Caco-2 (cell line): ENCODE measurements at regions not wholly inside any gene's neighbourhood (a gene's known extent, or its start where the extent isn't known, plus 50 kb on each side); places are given as distances from the start of the nearest gene placed in this dataset.

ENCODE experiments used
- BruUV-seq: library from RNA; stranded (reverse); fragments of 400-500 nt; replicated peaks from 2 replicates; lab custom pipeline; 2021; lab: Mats Ljungman, UMichigan
- CTCF ChIA-PET: fragments of 300-600 bp; sonication (Branson Sonifier 250); formaldehyde crosslinking; loops from one replicate; lab custom pipeline; 2022; ENCODE audit warnings: antibody characterized with exemption; lab: Charles Lee
- POLR2A ChIA-PET: fragments of 300-600 bp; sonication (Branson Sonifier 250); formaldehyde crosslinking; loops from one replicate; lab custom pipeline; 2022; ENCODE audit warnings: antibody characterized with exemption; lab: Charles Lee
- DNase-seq, 2 experiments: peaks; one replicate each; pipeline versions ENCODE4 v3.0.0 to v3.0.0-alpha.2; 2020 to 2022
- H3K27me3 ChIP-seq: replicated peaks from 2 replicates; pipeline ENCODE4 v1.6.0; 2011; ENCODE audit warnings: low read length; ENCODE audit not compliant: control insufficient read depth, insufficient read depth
- H3K36me3 ChIP-seq: 2 replicates; pipeline ENCODE4 v1.5.1; 2011; ENCODE audit warnings: low read length; ENCODE audit not compliant: control insufficient read depth, insufficient read depth
- H3K4me1 ChIP-seq: fragments of 250-450 bp; sonication (Bioruptor Pico); 2 replicates; pipeline ENCODE4 v1.5.1; 2020; ENCODE audit warnings: mild to moderate bottlenecking
- H3K4me3 ChIP-seq: 2 replicates; pipeline ENCODE4 v1.5.1; 2011; ENCODE audit warnings: low read depth, mild to moderate bottlenecking, control low read depth, low read length
- H3K9me3 ChIP-seq: fragments of 250-450 bp; sonication (Bioruptor Pico); 2 replicates; pipeline ENCODE4 v1.5.1; 2020; ENCODE audit warnings: mild to moderate bottlenecking, moderate library complexity
- H3K27ac Mint-ChIP-seq: one replicate; pipeline ENCODE4 v1.8.0; 2022; ENCODE audit warnings: mixed read lengths; ENCODE audit not compliant: unreplicated experiment
- H3K27me3 Mint-ChIP-seq: one replicate; pipeline ENCODE4 v1.8.0; 2022; ENCODE audit warnings: mixed read lengths; ENCODE audit not compliant: insufficient read depth, unreplicated experiment
- H3K36me3 Mint-ChIP-seq: one replicate; pipeline ENCODE4 v1.8.0; 2022; ENCODE audit warnings: mild to moderate bottlenecking, mixed read lengths; ENCODE audit not compliant: insufficient read depth, unreplicated experiment
- H3K4me1 Mint-ChIP-seq: one replicate; pipeline ENCODE4 v1.8.0; 2022; ENCODE audit warnings: low read depth, mixed read lengths; ENCODE audit not compliant: unreplicated experiment
- H3K4me3 Mint-ChIP-seq: one replicate; pipeline ENCODE4 v1.8.0; 2022; ENCODE audit warnings: mild to moderate bottlenecking, moderate library complexity, mixed read lengths; ENCODE audit not compliant: unreplicated experiment
- H3K9me3 Mint-ChIP-seq: one replicate; pipeline ENCODE4 v1.8.0; 2022; ENCODE audit warnings: mixed read lengths; ENCODE audit not compliant: unreplicated experiment
- intact Hi-C: fragments of 100-400 bp; cut with micrococcal nuclease; formaldehyde crosslinking; loops from one replicate; pipeline ENCODE4 v1.10.0; 2022; ENCODE audit not compliant: unreplicated experiment
- TF ChIP-seq, protein P1 (sequence below), 2 experiments: fragments of 200-600 bp in 1 of 2; IDR thresholded peaks; 1 replicate in 1 of 2; 2 replicates in 1 of 2; pipeline versions ENCODE4 v1.5.1 to v1.8.0; 2011 to 2022; ENCODE audit warnings: antibody characterized with exemption in 1 of 2, control low read depth in 1 of 2, inconsistent platforms in 1 of 2, low read depth in 1 of 2, low read length in 1 of 2, mild to moderate bottlenecking in 1 of 2, moderate library complexity in 1 of 2; ENCODE audit not compliant: insufficient read depth in 1 of 2, severe bottlenecking in 1 of 2, unreplicated experiment in 1 of 2

GRCh38 chr17:71472809-71473789 lies 647.7 kb upstream of the SOX9 start:
- BruUV-seq = no TSS peak
- Histone ChIP-seq H3K36me3 (no peaks in the 10 kb centered on the region), H3K9me3 (no peaks in the 10 kb centered on the region), H3K4me1 (no peaks in the 10 kb centered on the region), H3K27me3 (no peaks in the 10 kb centered on the region), H3K4me3 (no peak overlapping the region)
- Mint-ChIP-seq H3K36me3 (no peaks in the 10 kb centered on the region), H3K4me1 (no peaks in the 10 kb centered on the region), H3K4me3 (no peak overlapping the region), H3K27ac (no peak overlapping the region), H3K27me3 (peaks cover 9% of the 10 kb centered on the region), H3K9me3 (no peaks in the 10 kb centered on the region)
- peak; percentile 43 to 57 for DNase-seq
- intact Hi-C loops = loop anchor here (1.0 to 10.0 kb wide), 3 partner anchors 292 to 1067 kb away; no protein-coding TSS in a partner anchor
- TF ChIP-seq, protein P1, sequence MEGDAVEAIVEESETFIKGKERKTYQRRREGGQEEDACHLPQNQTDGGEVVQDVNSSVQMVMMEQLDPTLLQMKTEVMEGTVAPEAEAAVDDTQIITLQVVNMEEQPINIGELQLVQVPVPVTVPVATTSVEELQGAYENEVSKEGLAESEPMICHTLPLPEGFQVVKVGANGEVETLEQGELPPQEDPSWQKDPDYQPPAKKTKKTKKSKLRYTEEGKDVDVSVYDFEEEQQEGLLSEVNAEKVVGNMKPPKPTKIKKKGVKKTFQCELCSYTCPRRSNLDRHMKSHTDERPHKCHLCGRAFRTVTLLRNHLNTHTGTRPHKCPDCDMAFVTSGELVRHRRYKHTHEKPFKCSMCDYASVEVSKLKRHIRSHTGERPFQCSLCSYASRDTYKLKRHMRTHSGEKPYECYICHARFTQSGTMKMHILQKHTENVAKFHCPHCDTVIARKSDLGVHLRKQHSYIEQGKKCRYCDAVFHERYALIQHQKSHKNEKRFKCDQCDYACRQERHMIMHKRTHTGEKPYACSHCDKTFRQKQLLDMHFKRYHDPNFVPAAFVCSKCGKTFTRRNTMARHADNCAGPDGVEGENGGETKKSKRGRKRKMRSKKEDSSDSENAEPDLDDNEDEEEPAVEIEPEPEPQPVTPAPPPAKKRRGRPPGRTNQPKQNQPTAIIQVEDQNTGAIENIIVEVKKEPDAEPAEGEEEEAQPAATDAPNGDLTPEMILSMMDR (IDR thresholded peaks at IDR 0.05; ENCODE audit: insufficient read depth in 1 of 2, low read depth in 1 of 2, low read length in 1 of 2, severe bottlenecking in 1 of 2, unreplicated experiment in 1 of 2) = peak; percentile 66 to 83
- POLR2A ChIA-PET = no interaction called here
- CTCF ChIA-PET = interaction anchor here (0.5 to 1.2 kb wide), 5 partner anchors 647 to 1253 kb away, joined by 3 to 9 read pairs (median 4); no protein-coding TSS in a partner anchor

DNA sequence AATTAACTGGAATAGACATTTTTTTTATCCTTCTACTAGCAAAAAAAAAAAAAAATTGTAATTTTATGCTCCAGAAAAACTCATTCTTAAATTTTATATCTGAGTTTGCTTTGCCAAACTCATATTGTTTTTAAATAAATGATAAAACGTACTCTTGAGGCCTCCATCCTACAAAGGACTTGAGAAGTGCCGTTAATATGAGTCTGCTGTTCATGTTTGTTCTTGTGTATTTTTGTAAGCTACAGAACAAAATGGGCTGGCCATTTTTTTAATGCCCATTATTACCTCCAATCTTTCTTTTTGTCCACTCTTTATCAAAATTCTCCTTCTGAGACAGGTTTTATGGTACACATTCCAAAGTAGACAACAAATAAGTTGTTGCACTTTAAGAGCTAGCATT lies 643.5 kb upstream of the SOX9 start:
- DNase-seq = no peak
- intact Hi-C loops = loop anchor here (10.0 kb wide), 1 partner anchor 287 kb away; no protein-coding TSS in a partner anchor
- ChIA-PET CTCF (no interaction called here), POLR2A (no interaction called here)
- Histone ChIP-seq H3K4me1 (no peaks in the 10 kb centered on the region), H3K36me3 (no peaks in the 10 kb centered on the region), H3K4me3 (no peak overlapping the region), H3K27me3 (no peaks in the 10 kb centered on the region), H3K9me3 (no peaks in the 10 kb centered on the region)
- H3K36me3 Mint-ChIP-seq = no peaks in the 10 kb centered on the region
- BruUV-seq = no TSS peak
- TF ChIP-seq, protein P1 (IDR thresholded peaks at IDR 0.05; ENCODE audit: insufficient read depth in 1 of 2, low read depth in 1 of 2, low read length in 1 of 2, severe bottlenecking in 1 of 2, unreplicated experiment in 1 of 2) = no peak
- H3K9me3 Mint-ChIP-seq = no peaks in the 10 kb centered on the region
- H3K27ac Mint-ChIP-seq = no peak overlapping the region
- H3K4me1 Mint-ChIP-seq = no peaks in the 10 kb centered on the region
- H3K4me3 Mint-ChIP-seq = no peak overlapping the region
- H3K27me3 Mint-ChIP-seq = peaks cover 10% of the 10 kb centered on the region

DNA sequence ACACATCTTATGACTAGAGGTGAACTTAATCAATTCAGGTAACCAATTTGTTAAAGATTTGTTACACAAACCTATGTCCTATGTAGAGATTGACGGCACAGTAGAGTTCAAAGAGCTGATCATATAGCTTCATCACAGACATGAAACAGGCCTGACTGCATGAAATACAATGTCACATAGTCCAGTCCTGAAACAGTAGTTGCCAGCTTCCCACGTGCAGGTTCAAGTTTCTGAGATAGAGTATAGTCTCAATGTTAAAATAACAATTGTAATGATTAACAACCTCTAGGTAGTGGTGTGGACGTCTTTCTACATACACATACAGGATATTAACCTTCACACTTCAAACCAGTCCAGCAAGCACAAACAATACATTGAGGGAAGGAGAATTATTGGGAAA lies 640.7 kb upstream of the SOX9 start:
- TF ChIP-seq, protein P1 (IDR thresholded peaks at IDR 0.05; ENCODE audit: insufficient read depth in 1 of 2, low read depth in 1 of 2, low read length in 1 of 2, severe bottlenecking in 1 of 2, unreplicated experiment in 1 of 2) = no peak
- POLR2A ChIA-PET = no interaction called here
- Histone ChIP-seq H3K9me3 (no peaks in the 10 kb centered on the region), H3K4me3 (no peak overlapping the region), H3K36me3 (no peaks in the 10 kb centered on the region), H3K27me3 (no peaks in the 10 kb centered on the region), H3K4me1 (no peaks in the 10 kb centered on the region)
- H3K9me3 Mint-ChIP-seq = no peaks in the 10 kb centered on the region
- no peaks in the 10 kb centered on the region for H3K4me1 Mint-ChIP-seq
- intact Hi-C loops = no loop called here
- BruUV-seq = no TSS peak
- no peak overlapping the region for H3K4me3 Mint-ChIP-seq
- H3K27ac Mint-ChIP-seq = no peak overlapping the region
- DNase-seq = no peak
- CTCF ChIA-PET = no interaction called here
- no peaks in the 10 kb centered on the region for H3K36me3 Mint-ChIP-seq
- H3K27me3 Mint-ChIP-seq = peaks cover 14% of the 10 kb centered on the region
